ENCODE measurements at regions not wholly inside any gene's neighbourhood (a gene's known extent, or its start where the extent isn't known, plus 50 kb on each side); places are given as distances from the start of the nearest gene placed in this dataset.

- TF ChIP-seq ZNF449 (tag by site-specific recombination; IDR thresholded peaks at IDR 0.05): no peak
Measured at GRCh38 chr2:145851730-145852129, 1331.8 kb upstream of the ZEB2 start (continued).

GRCh38 chr2:145849466-145849865 is 1329.5 kb upstream of the ZEB2 start:
- POLR2A ChIA-PET: no interaction called here
- H3K9me3 ChIP-seq (ENCODE audit: control insufficient read depth, insufficient read depth, low read depth, low read length): no peaks in the 10 kb centered on the region
- H3K36me3 ChIP-seq (ENCODE audit: control insufficient read depth in 2 of 2, insufficient read depth in 1 of 2, low read length in 2 of 2): no peaks in the 10 kb centered on the region
- TF ChIP-seq ZNF501 (tag by site-specific recombination; IDR thresholded peaks at IDR 0.05) (no peak), GFI1B (tag by site-specific recombination; IDR thresholded peaks at IDR 0.05) (no peak), ZNF426 (tag by site-specific recombination; IDR thresholded peaks at IDR 0.05) (no peak), ZNF596 (tag by site-specific recombination; IDR thresholded peaks at IDR 0.05) (no peak), ZNF561 (tag by site-specific recombination; IDR thresholded peaks at IDR 0.05; ENCODE audit: borderline replicate concordance) (no peak), TSHZ1 (tag by site-specific recombination; IDR thresholded peaks at IDR 0.05; ENCODE audit: borderline replicate concordance) (no peak), ZNF785 (tag by site-specific recombination; IDR thresholded peaks at IDR 0.05) (no peak), ZNF112 (tag by site-specific recombination; IDR thresholded peaks at IDR 0.05) (no peak)
- no peaks in the 10 kb centered on the region for H3K4me1 ChIP-seq (ENCODE audit: control insufficient read depth, insufficient read depth, low read length)
- CTCF ChIA-PET: no interaction called here
- no peak overlapping the region for H3K27ac ChIP-seq (ENCODE audit: extremely low read depth, low read depth, low read length)
- H3K4me3 ChIP-seq (ENCODE audit: low read depth, low read length): no peak overlapping the region

- no peaks in the 10 kb centered on the region for H3K36me3 ChIP-seq (ENCODE audit: control insufficient read depth in 2 of 2, insufficient read depth in 1 of 2, low read length in 2 of 2)
- H3K27ac ChIP-seq (ENCODE audit: extremely low read depth, low read depth, low read length): no peak overlapping the region
- H3K4me1 ChIP-seq (ENCODE audit: control insufficient read depth, insufficient read depth, low read length): no peaks in the 10 kb centered on the region
- POLR2A ChIA-PET: no interaction called here
- H3K9me3 ChIP-seq (ENCODE audit: control insufficient read depth, insufficient read depth, low read depth, low read length): no peaks in the 10 kb centered on the region
- no peak overlapping the region for H3K4me3 ChIP-seq (ENCODE audit: low read depth, low read length)
- CTCF ChIA-PET: interaction anchor here (0.6 kb wide), 1 partner anchor 53 kb away, joined by 4 read pairs; no protein-coding TSS in a partner anchor
- TF ChIP-seq ZNF2 (tag by site-specific recombination; IDR thresholded peaks at IDR 0.05) (no peak), ZNF19 (tag by site-specific recombination; IDR thresholded peaks at IDR 0.05; ENCODE audit: low read depth) (no peak), ZFP69B (tag by site-specific recombination; IDR thresholded peaks at IDR 0.05) (no peak), ZNF501 (tag by site-specific recombination; IDR thresholded peaks at IDR 0.05) (no peak), KLF17 (tag by site-specific recombination; IDR thresholded peaks at IDR 0.05) (no peak), ZBTB26 (tag by site-specific recombination; optimal IDR thresholded peaks at IDR 0.05) (no peak), KLF16 (tag by site-specific recombination; IDR thresholded peaks at IDR 0.05) (no peak), OSR2 (tag by site-specific recombination; IDR thresholded peaks at IDR 0.05) (no peak), WT1 (tag by site-specific recombination; IDR thresholded peaks at IDR 0.05) (no peak), ZBTB8A (tag by site-specific recombination; IDR thresholded peaks at IDR 0.05) (no peak), ZNF624 (tag by site-specific recombination; IDR thresholded peaks at IDR 0.05) (no peak), EGR2 (tag by site-specific recombination; IDR thresholded peaks at IDR 0.05; ENCODE audit: low read depth) (no peak), ATF2 (tag by site-specific recombination; IDR thresholded peaks at IDR 0.05; ENCODE audit: low read depth) (no peak), ZNF837 (tag by site-specific recombination; IDR thresholded peaks at IDR 0.05) (no peak), KLF10 (tag by site-specific recombination; IDR thresholded peaks at IDR 0.05) (no peak), CTCF (tag by site-specific recombination; IDR thresholded peaks at IDR 0.05) (no peak)
Measured at GRCh38 chr2:145846982-145847381, 1327.1 kb upstream of the ZEB2 start.

Measured in HEK293 (cell line).